HUDEP-2 (cell line): ENCODE measurements at regions not wholly inside any gene's neighbourhood (a gene's known extent, or its start where the extent isn't known, plus 50 kb on each side); places are given as distances from the start of the nearest gene placed in this dataset.
"Not testable (repeated sequence)": the region's sequence is repeated elsewhere in the genome, so short reads cannot be mapped to it uniquely, and the experiment has no call there.

Experiments used
- DNase-seq, 76 experiments: peaks; one replicate each; lab custom pipeline; 2025; ENCODE audit not compliant: unreplicated experiment in 76 of 76; lab: John Stamatoyannopoulos, UW

DNA sequence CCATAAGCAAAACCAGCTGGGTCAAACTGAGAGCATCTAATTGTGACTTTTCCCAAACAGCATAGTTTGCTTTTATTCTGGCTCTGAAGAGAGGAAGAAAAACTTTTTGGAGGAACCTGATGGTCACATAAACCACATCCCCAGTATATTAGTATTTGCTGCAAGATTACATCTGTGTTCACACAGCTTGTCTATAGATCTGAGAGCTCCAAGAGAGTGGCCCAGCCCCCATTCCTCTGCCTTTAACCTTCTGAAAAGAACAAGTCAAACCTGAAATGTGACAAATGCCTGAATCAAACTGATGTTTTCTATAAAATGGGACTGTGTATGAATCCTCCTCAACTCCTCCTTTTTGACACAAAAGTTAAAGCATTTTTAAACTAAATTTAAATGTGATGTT, 435.2 kb downstream of the ZNF479 start:
- DNase-seq = not testable (repeated sequence)

DNA sequence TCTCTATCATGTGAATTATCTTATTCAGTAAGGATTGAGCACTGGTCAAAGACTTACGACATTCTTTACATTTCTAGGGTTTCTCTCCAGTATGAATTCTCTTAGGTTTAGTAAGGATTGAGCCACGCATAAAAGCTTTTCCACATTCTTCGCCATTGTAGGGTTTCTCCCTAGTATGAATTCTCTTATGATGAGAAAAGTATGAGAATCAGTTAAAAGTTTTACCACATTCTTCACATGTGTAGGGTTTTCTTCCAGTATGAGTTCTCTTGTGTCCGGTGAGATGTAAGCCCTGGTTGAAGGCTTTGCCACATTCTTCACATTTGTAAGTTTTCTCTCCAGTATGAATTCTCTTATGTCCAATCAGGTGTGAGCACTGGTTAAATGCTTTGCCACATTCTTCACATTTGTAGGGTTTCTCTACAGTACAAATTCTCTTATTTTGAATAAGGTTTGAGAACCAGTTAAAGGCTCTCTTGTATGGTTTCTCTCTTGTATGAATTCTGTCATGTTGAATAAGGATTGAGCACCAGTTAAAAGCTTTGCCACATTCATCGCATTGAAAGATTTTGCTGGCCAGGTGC, 445.9 kb downstream of the ZNF479 start:
- DNase-seq = no peak

DNA sequence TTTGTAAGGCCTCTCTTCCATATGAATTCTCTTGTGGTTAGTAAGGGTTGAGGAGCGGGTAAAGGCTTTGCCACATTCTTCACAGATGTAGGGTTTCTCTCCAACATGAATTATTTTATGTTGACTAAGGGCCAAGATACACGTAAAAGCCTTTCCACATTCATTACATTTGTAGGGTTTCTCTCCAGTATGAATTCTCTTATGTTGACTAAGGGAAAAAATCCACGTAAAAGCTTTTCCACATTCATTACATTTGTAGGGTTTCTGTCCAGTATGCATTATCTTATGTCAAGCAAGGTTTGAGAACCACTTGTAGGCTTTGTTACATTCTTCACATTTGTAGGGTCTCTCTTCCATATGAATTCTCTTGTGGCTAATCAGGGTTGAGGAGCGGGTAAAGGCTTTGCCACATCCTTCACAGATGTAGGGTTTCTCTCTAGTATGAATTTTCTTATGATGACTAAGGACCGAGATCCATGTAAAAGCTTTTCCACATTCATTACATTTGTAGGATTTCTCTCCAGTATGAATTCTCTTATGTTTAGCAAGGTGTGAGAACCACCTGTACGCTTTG, 493.0 kb downstream of the ZNF479 start:
- no peak for DNase-seq

DNA sequence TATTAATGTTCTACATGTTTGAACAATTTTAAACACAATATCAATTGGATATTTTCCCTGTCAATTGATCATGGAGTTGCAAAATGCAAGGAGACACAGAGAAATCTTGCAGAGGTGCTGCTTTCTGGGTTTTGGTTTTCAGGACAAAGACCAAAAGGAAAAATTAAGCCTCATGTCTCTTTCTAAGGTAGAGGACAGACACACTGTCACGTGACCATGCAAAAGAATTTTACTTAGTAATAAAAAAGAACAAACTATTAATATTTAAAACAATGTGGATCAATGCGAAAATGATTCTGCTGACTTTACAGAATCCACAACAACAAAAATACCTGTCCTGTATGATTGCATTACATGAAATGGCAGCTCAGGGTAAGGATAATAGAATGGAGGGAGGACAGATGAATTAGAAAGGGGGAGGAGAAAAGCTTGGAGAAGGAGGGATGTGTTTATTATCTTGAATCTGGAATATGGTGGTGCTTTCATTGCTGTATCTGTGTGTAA, 493.7 kb upstream of the NUPR2 start:
- DNase-seq = no peak

DNA sequence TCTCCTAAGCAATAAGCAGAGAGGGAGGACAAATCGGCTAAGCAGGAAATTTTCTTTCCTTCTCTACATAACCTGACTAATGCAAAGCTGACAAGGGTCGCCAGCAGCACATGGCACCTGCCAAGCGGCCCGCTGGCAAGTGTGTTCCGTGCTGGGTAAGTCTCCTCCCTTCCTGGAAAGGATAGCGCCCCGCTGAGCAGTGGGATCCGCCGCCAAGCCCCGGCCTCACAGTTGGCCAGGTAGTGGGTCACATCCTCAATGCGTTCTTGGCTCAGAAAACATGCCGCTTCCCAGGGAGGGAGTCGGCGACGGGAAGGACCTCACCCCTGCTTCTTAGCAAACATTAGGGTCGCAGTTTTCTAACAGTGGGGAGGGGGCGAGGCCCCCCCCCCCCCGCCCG, 488.9 kb upstream of the NUPR2 start:
- DNase-seq = no peak

DNA sequence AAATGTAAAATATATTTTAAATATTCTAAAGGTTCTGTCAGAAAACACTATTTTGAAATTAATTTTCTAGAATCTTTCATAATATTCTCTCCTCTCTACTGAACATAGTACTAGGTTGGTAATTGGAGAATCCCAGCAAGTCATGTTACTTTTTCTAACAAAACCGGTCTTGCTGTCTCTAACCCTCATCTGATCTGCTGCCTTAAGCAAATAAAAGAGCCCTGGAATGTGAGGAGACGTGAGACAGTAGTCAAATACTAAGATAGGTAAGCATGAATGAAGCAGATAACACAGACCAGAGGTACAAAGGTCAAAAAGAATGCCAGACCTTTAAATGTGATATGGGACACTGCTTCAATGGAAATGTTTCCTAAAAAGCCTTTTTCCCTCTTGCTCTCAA, 462.4 kb upstream of the NUPR2 start:
- DNase-seq = no peak

DNA sequence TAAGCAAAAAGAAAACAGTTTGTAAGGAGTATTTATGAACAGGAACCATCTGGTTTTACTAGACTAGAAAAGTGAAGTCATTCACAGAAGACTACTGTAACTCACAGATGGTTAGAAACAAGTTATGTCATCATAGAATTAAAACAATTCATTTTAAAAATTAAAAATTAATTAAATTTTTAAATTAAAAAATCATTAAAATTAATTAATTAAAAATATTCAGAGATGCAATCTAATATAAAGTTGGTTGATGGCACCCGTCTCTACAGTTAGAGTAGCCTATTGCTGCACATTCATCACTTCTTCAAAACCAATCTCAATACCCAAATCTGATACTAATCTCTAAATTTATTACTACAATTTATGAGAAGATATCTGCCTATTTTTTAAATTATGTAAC, 454.8 kb upstream of the NUPR2 start:
- DNase-seq = no peak

DNA sequence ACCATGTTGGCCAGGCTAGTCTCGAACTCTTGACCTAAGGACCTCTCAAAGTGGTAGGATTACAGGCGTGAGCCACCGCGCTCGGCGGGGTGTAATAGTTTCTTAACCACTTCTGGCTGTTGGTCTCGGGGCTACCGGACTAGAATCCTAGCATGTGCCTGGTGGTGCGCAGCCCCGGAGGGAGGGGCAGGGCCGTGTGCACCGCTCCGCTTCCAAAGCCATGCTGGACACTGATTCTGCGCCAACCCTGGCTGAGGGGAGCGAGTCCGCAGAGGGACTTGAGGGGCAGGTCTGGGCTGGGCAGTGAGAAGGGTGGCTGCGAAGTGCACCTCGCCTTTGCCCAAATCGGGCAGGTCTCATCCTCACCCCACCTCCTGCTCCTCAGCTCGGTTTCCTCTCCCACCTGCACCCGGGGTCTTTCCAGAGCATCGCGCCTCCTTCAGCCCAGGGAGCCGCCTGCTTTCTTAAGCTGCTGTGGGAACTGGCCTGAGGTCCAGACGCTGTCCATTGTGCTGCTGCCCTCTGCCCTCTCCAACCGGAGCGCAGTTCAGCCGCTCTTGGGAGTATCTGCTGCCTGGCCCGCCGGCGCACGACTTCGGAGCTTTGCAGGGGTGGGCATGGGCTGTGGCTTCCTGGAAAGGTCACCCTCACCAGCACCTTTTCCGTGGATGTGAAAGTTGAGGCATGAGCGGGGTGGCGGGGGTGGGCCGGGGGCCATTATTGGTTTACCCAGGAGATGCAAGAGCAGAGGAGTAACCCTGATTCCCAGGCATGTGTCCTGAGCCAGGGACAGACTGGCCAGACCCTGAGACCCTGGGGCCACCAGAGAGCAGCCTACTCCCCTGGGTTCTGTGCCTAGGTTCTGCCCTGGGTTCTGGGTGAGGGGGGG, 422.6 kb upstream of the NUPR2 start:
- DNase-seq = no peak

DNA sequence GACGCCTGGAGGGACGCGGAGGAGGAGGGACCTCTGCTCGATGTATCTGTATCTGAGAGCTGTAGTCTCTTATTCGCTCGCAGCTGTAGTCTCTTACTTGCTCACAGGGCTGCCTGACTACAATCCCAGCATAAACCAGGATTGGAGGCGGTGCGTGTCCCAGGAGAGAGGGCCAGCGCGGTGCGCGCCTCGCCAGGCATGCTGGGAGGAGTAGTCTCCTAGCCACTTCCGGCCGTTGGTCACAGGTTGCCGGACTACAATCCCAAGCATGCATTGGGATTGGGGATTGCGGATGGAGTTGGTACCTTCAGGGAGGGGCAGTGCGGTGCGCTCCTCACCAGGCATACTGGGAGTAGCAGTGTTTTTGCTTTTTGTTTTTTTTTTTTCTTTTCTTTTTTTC, 421.7 kb upstream of the NUPR2 start:
- no peak for DNase-seq

DNA sequence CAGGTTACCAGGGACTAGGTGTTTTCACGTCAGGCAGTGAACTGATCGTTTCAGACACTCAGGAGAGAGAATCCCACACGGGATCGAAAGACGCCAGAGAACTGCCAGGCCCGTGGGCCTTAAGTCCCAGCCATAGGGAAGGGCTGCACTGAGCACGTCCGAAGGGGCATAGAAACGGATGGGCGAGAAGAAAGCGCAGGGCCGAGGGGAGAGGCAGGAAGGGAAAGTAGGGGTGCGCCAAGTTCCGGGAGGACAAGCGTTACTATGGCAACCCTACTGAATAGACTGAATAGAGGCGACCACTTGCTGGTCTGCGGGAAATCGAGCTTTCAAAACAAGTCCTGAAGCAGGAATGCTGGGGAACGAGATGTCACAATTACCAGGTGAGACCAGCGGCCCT, 421.3 kb upstream of the NUPR2 start:
- no peak for DNase-seq

DNA sequence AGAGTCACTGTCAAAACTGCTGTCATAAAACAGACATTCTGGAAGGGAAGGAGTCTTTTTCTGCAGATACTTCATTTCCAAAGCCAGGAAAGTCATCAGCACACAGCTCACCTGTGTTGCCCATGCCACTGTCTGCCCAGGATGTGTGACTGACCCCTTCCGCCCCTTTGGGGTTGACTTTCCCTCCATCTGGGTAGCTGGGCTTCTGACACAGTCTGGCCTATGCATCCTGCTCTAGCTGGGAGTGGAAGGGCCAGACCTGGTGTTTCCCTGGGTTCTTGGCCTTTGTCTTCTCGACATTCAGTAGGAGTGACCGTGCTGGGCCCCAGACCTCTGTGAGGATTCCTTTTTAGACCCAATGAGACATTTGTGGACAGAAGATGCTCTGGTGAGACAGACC, 378.9 kb upstream of the NUPR2 start:
- no peak for DNase-seq

DNA sequence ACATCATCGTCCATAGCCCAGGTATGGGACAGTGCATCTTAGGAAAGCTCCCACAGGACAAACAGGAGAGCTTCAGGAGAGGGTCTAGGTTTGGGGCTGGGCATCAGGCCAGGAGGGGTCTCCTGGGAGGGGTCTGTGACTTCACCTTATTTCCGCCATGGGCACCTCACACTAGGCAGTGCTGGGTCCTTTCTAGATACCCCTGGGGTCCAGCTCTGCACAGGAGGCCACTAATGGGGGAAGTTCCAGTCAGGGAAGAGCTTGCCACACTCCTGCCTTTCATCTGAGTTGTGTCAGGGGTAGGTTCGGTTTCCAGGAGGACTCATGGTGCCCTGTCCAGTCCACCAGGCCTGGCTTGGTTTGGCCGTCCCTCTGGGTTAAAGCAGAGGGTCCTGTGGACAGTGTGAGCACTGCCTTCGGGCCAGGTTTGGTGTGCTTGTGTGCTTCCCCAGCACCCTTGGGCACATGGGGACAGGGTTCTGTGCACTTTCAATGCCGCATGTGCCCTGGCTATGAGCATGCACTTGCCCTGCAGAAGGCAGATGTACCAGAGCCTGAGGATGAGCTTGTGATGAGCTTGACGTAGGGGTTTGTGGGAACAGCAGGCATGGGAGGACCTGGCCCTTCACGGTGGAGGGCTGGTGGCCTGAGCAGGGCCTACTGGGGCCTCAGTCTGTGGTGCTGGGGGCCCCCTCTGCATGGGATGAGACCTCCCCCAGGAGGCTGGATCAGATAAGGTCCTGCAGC, 377.7 kb upstream of the NUPR2 start:
- DNase-seq = no peak

DNA sequence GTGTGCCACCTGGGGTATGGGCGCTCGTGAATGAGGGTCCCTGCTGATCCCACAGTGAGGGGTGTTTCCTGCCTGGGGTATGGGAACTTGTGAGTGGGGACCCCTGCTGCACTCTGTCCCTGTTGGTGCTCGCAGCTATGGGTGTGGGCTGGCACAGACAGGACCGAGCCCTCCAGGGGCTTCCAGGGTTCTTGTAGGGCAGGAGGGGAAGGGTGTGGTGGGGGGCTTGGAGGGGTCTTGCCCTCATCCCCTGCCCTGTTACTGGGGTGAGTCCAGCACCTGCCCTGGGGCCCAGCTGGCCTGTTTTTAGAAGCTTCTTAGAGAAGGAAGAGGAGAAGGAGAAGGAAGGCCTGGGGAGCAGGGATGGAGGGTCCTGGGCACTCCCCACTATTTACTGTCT, 377.0 kb upstream of the NUPR2 start:
- DNase-seq = no peak

DNA sequence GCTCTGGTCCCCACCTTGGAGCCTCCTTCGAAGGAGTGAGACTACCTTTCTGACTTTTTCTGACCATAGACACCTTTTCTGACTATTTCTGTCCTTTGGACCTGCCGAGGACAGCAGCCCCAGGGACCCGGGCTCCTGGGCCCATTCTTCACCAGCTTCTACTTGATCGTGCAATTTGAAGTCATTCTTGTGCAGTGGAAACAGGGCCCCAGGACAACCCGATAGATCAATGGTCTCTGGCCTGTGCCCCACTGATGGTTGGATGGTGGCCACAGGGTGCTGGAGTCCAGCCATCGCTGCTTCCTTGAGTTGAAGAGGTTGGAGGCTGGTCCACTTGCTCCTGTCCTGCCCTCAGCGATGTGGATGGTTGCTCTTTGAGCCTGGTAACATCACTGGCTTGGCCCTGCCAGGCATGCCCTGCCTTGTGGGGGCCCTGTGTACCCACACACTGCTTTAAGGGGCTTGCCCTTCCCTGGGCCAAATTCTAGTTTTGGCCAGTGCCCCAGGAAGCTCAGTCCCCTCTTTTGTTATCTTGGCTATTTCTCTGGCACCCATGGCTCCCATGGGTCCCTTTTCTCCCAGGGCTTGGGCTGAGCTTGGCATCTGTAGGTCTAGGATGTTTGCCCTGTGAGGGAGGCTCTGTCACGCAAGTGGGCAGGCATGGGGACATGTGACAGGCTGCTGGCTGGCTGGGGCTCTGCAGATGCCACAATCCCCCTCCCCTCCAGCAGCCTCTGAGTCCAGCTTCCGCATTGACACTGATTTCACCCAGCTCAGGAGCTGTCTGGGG, 375.6 kb upstream of the NUPR2 start:
- no peak for DNase-seq

DNA sequence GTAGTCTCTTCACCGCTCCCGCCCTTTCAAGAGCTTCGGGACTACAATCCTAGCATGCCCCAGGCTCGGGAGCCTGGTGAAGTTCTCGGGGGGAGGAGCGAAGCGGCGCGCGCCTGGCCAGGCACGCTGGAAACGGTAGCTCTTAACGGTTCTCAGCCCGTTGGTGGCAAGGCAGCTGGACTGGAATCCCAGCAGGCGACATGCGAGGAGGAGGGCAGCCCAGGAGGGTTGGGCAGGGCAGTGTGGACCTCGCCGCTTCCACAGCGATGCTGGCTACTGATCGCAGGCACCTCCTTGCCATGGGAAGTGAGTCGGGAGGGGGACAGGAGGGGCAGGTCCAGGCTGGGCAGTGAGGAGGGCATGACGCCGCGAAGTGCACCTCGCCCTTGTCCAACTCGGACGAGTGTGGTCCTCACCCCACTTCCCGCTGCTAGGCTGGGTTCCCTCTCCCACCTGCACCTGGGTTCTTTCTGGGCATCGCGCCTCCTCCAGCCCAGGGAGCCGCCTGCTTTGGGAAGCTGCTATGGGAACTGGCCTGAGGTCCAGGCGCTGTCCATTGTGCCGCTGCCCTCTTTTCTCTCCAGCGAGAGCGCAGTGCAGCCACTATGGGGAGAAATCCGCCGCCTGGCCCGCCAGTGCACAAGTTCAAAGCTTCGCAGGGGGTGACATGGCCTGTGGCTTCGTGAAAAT, 367.8 kb upstream of the NUPR2 start:
- DNase-seq = no peak

DNA sequence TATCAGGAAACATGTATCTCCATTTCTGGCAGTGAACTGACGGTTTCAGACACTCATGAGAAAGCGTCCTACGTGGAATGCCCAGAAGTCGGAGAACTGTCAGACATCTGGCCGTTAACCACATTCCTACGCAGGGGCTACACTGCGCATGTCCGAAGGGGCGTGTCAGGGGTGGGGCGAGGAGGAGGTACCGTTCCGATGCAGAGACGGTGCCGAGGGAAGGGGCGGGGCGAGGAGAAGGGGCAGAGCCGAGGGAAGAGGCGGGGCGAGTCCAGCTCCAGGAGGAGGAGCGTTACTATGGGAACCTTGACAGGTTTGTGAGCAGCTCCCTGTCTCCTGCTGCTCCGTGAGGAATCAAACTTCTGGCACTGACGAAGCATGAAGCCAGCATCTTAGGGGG, 366.9 kb upstream of the NUPR2 start:
- DNase-seq = no peak

DNA sequence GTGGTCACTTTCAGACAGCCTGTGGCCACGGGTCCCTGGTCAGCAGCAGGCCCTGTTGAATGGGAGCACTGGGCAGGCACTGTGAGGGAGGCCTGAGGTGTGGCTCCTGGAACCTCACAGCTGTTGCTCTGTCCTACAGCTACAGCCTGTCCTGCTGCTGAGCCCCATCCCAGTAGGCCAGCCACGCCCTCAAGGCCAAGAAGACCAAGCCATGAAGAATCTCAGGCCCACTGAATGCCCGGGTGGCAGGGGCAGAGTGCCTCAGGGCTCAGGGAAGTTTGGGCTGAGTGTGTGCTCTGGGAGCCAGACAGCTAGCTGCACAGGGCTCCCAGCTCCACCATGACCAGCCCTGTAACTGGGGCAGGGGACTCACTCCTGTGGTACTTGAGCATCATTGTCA, 363.5 kb upstream of the NUPR2 start:
- no peak for DNase-seq

DNA sequence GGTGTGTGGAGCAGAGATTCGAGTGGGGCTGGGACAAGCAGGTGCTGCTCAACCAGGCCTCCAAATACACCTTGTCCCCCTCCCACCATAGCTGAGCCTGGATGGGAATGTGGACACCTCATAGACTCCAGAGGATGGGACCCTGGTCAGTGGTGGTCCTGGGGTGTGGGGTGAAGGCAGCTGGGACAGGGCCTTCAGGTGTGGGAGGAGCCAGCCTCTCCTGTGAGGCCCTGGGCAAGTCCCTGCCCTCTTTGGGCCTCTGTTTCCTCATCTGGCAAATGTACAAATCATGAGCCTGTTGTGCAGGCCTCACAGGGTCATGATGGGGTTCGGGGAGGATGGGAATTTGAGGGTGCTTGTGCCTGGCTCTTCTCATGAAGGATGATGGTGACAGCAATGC, 362.9 kb upstream of the NUPR2 start:
- DNase-seq = no peak

DNA sequence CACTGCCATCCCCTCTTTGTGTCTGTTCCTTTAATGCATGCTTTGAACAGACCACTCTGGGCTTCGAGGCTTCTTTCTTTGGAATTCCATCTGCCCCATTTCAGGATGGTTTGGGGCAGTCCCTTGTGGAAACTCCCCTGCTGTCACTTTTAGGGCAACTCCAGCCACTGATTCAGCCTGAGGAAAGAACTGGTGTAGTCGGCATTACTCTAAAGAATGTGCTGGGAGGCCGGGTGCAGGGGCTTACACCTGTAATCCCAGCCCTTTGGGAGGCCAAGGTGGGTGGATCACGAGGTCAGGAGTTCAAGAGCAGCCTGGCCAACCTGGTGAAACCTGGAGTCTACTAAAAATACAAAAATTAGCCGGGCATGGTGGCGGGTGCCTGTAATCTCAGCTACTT, 358.1 kb upstream of the NUPR2 start:
- no peak for DNase-seq

DNA sequence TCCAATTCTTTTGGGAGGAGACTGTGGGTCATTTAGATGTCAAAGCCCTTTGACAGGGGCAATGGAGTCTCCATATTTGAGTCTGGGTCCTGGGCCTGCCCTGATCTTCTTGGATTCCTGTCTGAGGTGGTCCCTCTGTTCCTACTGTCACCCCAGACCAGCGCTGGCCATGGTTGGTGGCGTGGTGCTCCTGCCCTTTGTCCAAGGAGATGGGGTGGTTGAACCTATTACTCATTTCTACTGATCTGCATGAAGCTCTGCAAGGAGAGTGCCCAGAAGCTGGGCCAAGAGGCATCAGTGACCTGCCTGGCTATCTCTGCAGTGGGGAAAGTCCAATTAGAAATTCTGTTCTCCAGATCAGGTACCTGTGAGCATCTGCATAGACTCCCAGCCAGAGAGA, 355.6 kb upstream of the NUPR2 start:
- DNase-seq = no peak
